K562 (cell line): ENCODE measurements at regions not wholly inside any gene's neighbourhood (a gene's known extent, or its start where the extent isn't known, plus 50 kb on each side); places are given as distances from the start of the nearest gene placed in this dataset.

Experiments
- ATAC-seq: fragments of 200-7000 bp; cut with Tn5 transposase; 3 replicates; pipeline ENCODE4 v1.9.1; 2020; ENCODE audit warnings: moderate library complexity
- BruUV-seq: library from RNA; stranded (reverse); fragments of 400-500 nt; replicated peaks from 2 replicates; lab custom pipeline; 2021; lab: Mats Ljungman, UMichigan
- CTCF ChIA-PET: fragments of 300-600 bp; formaldehyde crosslinking; extraction: SDS; loops from one replicate; lab custom pipeline; 2021; ENCODE audit warnings: low intra/inter-chr PET ratio; lab: Yijun Ruan, JAX
- POLR2A ChIA-PET: fragments of 300-600, 350-650 bp; sonication (Branson Sonifier 250); formaldehyde crosslinking; extraction: SDS; loops from one replicate; lab custom pipeline; 2021; ENCODE audit warnings: antibody characterized with exemption, inconsistent platforms; lab: Yijun Ruan, JAX
- DNase-seq, 4 experiments: peaks; one replicate each; pipeline versions ENCODE4 v3.0.0 to v3.0.0-alpha.2; 2011 to 2018; ENCODE audit warnings: low spot score in 3 of 4, mixed read lengths in 3 of 4; ENCODE audit errors: extremely low read depth in 1 of 4
- FAIRE-seq: peaks from 2 replicates; lab custom pipeline; 2011; peaks lifted over from hg19 to GRCh38; lab: Jason Lieb, UNC
- H2AFZ ChIP-seq: 2 replicates; pipeline ENCODE4 v1.6.0; 2011; ENCODE audit warnings: low read depth, low read length, control low read depth, inconsistent platforms
- H3K27ac ChIP-seq: fragments of 200-600 bp; 3 replicates; pipeline ENCODE4 v1.8.0; 2011; ENCODE audit warnings: low read depth, mild to moderate bottlenecking, control low read depth, inconsistent platforms, low read length, moderate library complexity, mixed read lengths; ENCODE audit errors: extremely low read depth
- H3K27me3 ChIP-seq, 2 experiments: fragments of 300-600 bp in 1 of 2; 2 replicates in 1 of 2; 3 replicates in 1 of 2; pipeline versions ENCODE4 v1.6.0 to v1.8.0; 2011; ENCODE audit warnings: inconsistent platforms in 2 of 2, low read length in 2 of 2, mild to moderate bottlenecking in 1 of 2, mixed read lengths in 1 of 2, moderate library complexity in 1 of 2; ENCODE audit not compliant: control insufficient read depth in 2 of 2, insufficient read depth in 2 of 2
- H3K36me3 ChIP-seq: fragments of 300-600 bp; 3 replicates; pipeline ENCODE4 v1.8.0; 2011; ENCODE audit warnings: mild to moderate bottlenecking, low read length, inconsistent platforms; ENCODE audit not compliant: control insufficient read depth, insufficient read depth
- H3K4me1 ChIP-seq, 2 experiments: fragments of 200-600 bp in 1 of 2; replicated peaks in 1 of 2; 2 replicates in 1 of 2; 3 replicates in 1 of 2; pipeline versions ENCODE4 v1.5.1 to v1.8.0; 2011; ENCODE audit warnings: inconsistent platforms in 2 of 2, low read length in 2 of 2, mild to moderate bottlenecking in 1 of 2, mixed read lengths in 1 of 2, moderate library complexity in 1 of 2; ENCODE audit not compliant: control insufficient read depth in 2 of 2, insufficient read depth in 2 of 2
- H3K4me2 ChIP-seq: 2 replicates; pipeline ENCODE4 v1.6.1; 2011; ENCODE audit warnings: low read length, control low read depth, inconsistent platforms, mixed read lengths; ENCODE audit not compliant: insufficient read depth
- H3K4me3 ChIP-seq: fragments of 200-600 bp; sonication (generic), shearing (Covaris generic); 2 replicates; pipeline ENCODE4 v1.5.1; 2016; ENCODE audit warnings: control low read depth, inconsistent platforms
- H3K79me2 ChIP-seq: fragments of 200-600 bp; 3 replicates; pipeline ENCODE4 v1.8.0; 2011; ENCODE audit warnings: low read length, inconsistent platforms; ENCODE audit not compliant: control insufficient read depth, insufficient read depth
- H3K9ac ChIP-seq, 2 experiments: 2 replicates each; pipeline versions ENCODE4 v1.6.0 to v1.6.1; 2011; ENCODE audit warnings: low read depth in 2 of 2, low read length in 2 of 2, control low read depth in 1 of 2, inconsistent platforms in 1 of 2, mild to moderate bottlenecking in 1 of 2, mixed read lengths in 1 of 2; ENCODE audit not compliant: insufficient read depth in 1 of 2
- H3K9me1 ChIP-seq: one replicate; pipeline ENCODE4 v1.6.0; 2011; ENCODE audit warnings: inconsistent platforms, mild to moderate bottlenecking, low read length, moderate library complexity; ENCODE audit not compliant: control insufficient read depth, insufficient read depth
- H3K9me3 ChIP-seq: replicated peaks from 2 replicates; pipeline ENCODE4 v1.5.1; 2011; ENCODE audit warnings: low read depth, low read length, inconsistent platforms; ENCODE audit not compliant: control insufficient read depth, insufficient read depth
- H4K20me1 ChIP-seq: replicated peaks from 2 replicates; pipeline ENCODE4 v1.6.1; 2011; ENCODE audit warnings: low read length, inconsistent platforms, mixed read lengths; ENCODE audit not compliant: control insufficient read depth, insufficient read depth
- CAMTA2 ChIP-seq: fragments of 250-450 bp; sonication (Bioruptor Pico); conservative IDR thresholded peaks from 2 replicates; pipeline ENCODE4 v1.5.1; 2022
- DEAF1 ChIP-seq: fragments of 450-650 bp; formaldehyde crosslinking; IDR thresholded peaks from 2 replicates; pipeline ENCODE4 v1.4.0; 2020; ENCODE audit warnings: mild to moderate bottlenecking, moderate library complexity
- EZH2 ChIP-seq: IDR thresholded peaks from 2 replicates; pipeline ENCODE4 v1.6.1; 2012; ENCODE audit warnings: low read depth, mild to moderate bottlenecking, inconsistent platforms, low read length, borderline replicate concordance
- GABPB1 ChIP-seq: sonication (generic); formaldehyde crosslinking; IDR thresholded peaks from 2 replicates; pipeline ENCODE4 v1.8.0; 2022; ENCODE audit warnings: mild to moderate bottlenecking, missing genetic modification reagents
- KDM5B ChIP-seq: fragments of 200-600 bp; sonication (generic); IDR thresholded peaks from 2 replicates; pipeline ENCODE4 v1.6.1; 2012; ENCODE audit warnings: low read depth, mild to moderate bottlenecking, moderate library complexity, low read length, control low read depth, inconsistent platforms; ENCODE audit not compliant: insufficient replicate concordance
- LEF1 ChIP-seq: fragments of 450-650 bp; IDR thresholded peaks from 2 replicates; pipeline ENCODE4 v1.6.1; 2016; ENCODE audit warnings: mild to moderate bottlenecking
- MAZ ChIP-seq, 2 experiments: fragments of 450-650 bp in 1 of 2; sonication (generic) in 1 of 2; formaldehyde crosslinking; IDR thresholded peaks in 1 of 2; conservative IDR thresholded peaks in 1 of 2; 2 replicates each; pipeline versions ENCODE4 v1.4.0 to v1.5.0; 2020; ENCODE audit warnings: mild to moderate bottlenecking in 1 of 2, missing genetic modification reagents in 1 of 2
- PHF8 ChIP-seq: fragments of 200-600 bp; sonication (generic); IDR thresholded peaks from 2 replicates; pipeline ENCODE4 v1.6.1; 2012; ENCODE audit warnings: mixed run types, mild to moderate bottlenecking, inconsistent platforms, low read length, moderate library complexity, borderline replicate concordance
- ZC3H11A ChIP-seq: IDR thresholded peaks from 2 replicates; pipeline ENCODE4 v1.6.1; 2012; ENCODE audit warnings: low read depth, low read length, improper control_type of control experiment
- ZNF436 ChIP-seq: fragments of 250-450, 450-650 bp; sonication (Bioruptor Pico); formaldehyde crosslinking; IDR thresholded peaks from 2 replicates; pipeline ENCODE4 v1.7.0; 2020; ENCODE audit warnings: mild to moderate bottlenecking
- WGBS: fragments of 100-300 bp; shearing (Covaris generic); methylation state at CpG from one replicate; pipeline ENCODE4 v1.1.6; 2016; ENCODE audit warnings: low coverage, mixed read lengths; ENCODE audit not compliant: insufficient coverage; ENCODE audit errors: missing lambda C conversion rate; 5-methylcytosine and 5-hydroxymethylcytosine counted together
- in situ Hi-C: fragments of 300-500 bp; cut with MboI; formaldehyde crosslinking; loops from 4 replicates; pipeline ENCODE4 v1.15.0; 2018; ENCODE audit warnings: inconsistent platforms, mixed read lengths
- intact Hi-C: fragments of 100-400 bp; cut with micrococcal nuclease; formaldehyde crosslinking; loops from 2 replicates; pipeline ENCODE4 v1.14.2; 2022
- TF ChIP-seq, protein P1 (sequence below): fragments of 450-650 bp; formaldehyde crosslinking; IDR thresholded peaks from 2 replicates; pipeline ENCODE4 v1.4.0; 2020; ENCODE audit warnings: mild to moderate bottlenecking, mixed read lengths
- TF ChIP-seq, protein P2 (sequence below): fragments of 250-450 bp; sonication (Bioruptor Pico); IDR thresholded peaks from 2 replicates; pipeline ENCODE4 v1.8.0; 2021; ENCODE audit warnings: mild to moderate bottlenecking, moderate library complexity

DNA sequence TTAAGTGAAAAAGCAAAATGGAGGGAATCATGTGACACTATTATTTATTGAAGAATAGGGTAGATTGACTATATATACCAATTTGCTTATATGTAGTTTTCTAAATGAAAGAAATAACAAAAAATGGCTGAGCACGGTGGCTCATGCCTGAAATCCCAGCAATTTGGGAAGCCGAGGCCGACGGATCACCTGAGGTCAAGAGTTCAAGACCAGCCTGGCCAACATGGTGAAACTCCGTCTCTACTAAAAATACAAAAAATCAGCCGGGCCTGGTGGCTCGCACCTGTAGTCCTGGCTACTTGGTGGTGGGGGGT, 59.3 kb upstream of the MYCN start:
- H3K79me2 ChIP-seq = no peaks in the 10 kb centered on the region
- no peaks in the 10 kb centered on the region for H3K36me3 ChIP-seq
- TF ChIP-seq, protein P1, sequence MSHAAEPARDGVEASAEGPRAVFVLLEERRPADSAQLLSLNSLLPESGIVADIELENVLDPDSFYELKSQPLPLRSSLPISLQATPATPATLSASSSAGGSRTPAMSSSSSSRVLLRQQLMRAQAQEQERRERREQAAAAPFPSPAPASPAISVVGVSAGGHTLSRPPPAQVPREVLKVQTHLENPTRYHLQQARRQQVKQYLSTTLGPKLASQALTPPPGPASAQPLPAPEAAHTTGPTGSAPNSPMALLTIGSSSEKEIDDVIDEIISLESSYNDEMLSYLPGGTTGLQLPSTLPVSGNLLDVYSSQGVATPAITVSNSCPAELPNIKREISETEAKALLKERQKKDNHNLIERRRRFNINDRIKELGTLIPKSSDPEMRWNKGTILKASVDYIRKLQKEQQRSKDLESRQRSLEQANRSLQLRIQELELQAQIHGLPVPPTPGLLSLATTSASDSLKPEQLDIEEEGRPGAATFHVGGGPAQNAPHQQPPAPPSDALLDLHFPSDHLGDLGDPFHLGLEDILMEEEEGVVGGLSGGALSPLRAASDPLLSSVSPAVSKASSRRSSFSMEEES (CRISPR knock-in tag) = 0 out of 2 replicates have a peak, but pooled peaks have one; percentile 2
- TF ChIP-seq LEF1 = no peak
- TF ChIP-seq, all 486 proteins: peak for 1
- intact Hi-C loops = no loop called here
- no peak overlapping the region for H3K4me2 ChIP-seq
- no peaks in the 10 kb centered on the region for H3K4me1 ChIP-seq
- FAIRE-seq (no peak), DNase-seq (no peak), ATAC-seq (no peak)
- H3K4me3 ChIP-seq = no peak overlapping the region
- H3K9ac ChIP-seq = no peak overlapping the region
- H3K27me3 ChIP-seq = no peaks in the 10 kb centered on the region
- H2AFZ ChIP-seq = no peak overlapping the region
- in situ Hi-C loops = no loop called here
- no peak overlapping the region for H3K27ac ChIP-seq
- no peaks in the 10 kb centered on the region for H4K20me1 ChIP-seq
- no peaks in the 10 kb centered on the region for H3K9me1 ChIP-seq
- H3K9me3 ChIP-seq = no peaks in the 10 kb centered on the region
- CTCF ChIA-PET = no interaction called here
- WGBS = 2% methylated on average over 7 of the region's 7 CpGs
- POLR2A ChIA-PET = no interaction called here
- no TSS peak for BruUV-seq

GRCh38 chr2:15881676-15882075, 58.7 kb upstream of the MYCN start:
- no peaks in the 10 kb centered on the region for H3K36me3 ChIP-seq
- no peaks in the 10 kb centered on the region for H3K27me3 ChIP-seq
- 3% methylated on average over 2 of the region's 2 CpGs for WGBS
- no peak overlapping the region for H3K4me2 ChIP-seq
- H3K9me3 ChIP-seq = no peaks in the 10 kb centered on the region
- H4K20me1 ChIP-seq = no peaks in the 10 kb centered on the region
- POLR2A ChIA-PET = no interaction called here
- intact Hi-C loops (no loop called here), in situ Hi-C loops (no loop called here)
- H3K79me2 ChIP-seq = no peaks in the 10 kb centered on the region
- no peaks in the 10 kb centered on the region for H3K4me1 ChIP-seq
- no peak overlapping the region for H3K9ac ChIP-seq
- H3K27ac ChIP-seq = no peak overlapping the region
- no peak overlapping the region for H3K4me3 ChIP-seq
- no peak overlapping the region for H2AFZ ChIP-seq
- CTCF ChIA-PET = no interaction called here
- no peak for FAIRE-seq
- no peak for DNase-seq
- no TSS peak for BruUV-seq
- H3K9me1 ChIP-seq = no peaks in the 10 kb centered on the region
- no peak for ATAC-seq
- TF ChIP-seq GABPB1 (no peak), DEAF1 (CRISPR knock-in tag) (no peak), PHF8 (no peak), ZNF436 (no peak), KDM5B (no peak), MAZ (CRISPR knock-in tag; conservative IDR thresholded peaks at IDR 0.05 in 1 of 2, IDR thresholded peaks at IDR 0.05 in 1 of 2) (no peak), EZH2 (no peak), CAMTA2 (CRISPR knock-in tag) (no peak), ZC3H11A (no peak)
- TF ChIP-seq, protein P2, sequence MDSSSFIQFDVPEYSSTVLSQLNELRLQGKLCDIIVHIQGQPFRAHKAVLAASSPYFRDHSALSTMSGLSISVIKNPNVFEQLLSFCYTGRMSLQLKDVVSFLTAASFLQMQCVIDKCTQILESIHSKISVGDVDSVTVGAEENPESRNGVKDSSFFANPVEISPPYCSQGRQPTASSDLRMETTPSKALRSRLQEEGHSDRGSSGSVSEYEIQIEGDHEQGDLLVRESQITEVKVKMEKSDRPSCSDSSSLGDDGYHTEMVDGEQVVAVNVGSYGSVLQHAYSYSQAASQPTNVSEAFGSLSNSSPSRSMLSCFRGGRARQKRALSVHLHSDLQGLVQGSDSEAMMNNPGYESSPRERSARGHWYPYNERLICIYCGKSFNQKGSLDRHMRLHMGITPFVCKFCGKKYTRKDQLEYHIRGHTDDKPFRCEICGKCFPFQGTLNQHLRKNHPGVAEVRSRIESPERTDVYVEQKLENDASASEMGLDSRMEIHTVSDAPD (CRISPR knock-in tag) = no peak
